ENCODE measurements at regions not wholly inside any gene's neighbourhood (a gene's known extent, or its start where the extent isn't known, plus 50 kb on each side); places are given as distances from the start of the nearest gene placed in this dataset.

DNA sequence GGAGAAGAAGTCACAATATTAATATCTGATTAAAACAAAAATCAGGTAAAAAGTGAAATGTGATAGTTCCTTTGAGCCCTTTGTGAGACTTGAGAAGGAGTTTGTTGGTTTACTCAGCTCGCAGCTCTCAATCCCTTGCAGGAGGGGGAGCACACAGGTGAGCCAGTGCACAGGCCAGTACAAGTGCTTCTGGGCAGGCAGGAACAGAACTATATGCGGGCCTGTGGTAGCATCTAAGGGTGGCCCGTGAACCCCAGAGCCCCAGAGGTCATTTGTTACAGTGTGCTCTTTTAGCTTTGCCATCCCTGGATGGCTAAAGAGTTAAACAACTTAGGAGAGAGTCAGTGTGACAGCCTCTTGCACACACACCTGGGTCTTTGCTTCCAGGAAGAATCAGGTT is 215.3 kb upstream of the EDIL3 start:
- DNase-seq (ENCODE audit: low read depth): no peak

DNA sequence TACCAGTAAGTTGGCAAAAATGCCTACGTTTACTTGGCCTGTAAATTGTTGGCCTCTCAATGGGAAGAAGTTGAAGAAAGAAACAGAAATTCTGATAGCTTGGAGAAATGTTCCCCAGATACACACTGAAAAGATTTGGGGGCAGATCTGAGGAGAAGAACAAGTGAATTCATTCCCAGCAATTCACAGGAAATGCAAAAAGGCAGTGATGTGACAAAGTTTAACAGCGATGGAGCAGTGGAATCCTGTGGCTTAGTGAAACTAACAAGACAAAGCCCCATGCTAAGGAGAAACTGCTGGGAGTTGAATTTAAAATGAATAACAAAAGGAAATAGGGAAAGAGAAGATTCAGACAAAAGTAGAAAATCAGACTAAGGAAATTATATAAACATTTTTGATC is 213.2 kb upstream of the EDIL3 start:
- DNase-seq (ENCODE audit: low read depth): no peak

DNA sequence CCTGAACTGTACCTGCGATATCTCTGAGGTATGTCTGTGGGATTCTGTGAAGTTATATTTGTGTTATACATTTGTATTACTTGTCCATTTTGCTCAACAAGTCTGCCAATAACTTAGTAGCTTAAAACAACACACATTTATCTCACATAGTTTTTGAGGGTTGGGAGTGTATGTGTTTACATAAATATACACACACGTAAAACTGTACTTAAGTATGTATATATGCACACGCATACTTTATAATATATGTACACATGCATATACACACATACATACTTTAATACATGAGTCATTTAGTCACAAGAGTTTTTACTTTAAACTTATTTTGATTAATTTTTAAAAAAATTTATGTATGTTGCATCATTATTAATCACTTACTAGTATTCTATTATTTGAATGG is 205.9 kb upstream of the EDIL3 start:
- no peak for DNase-seq (ENCODE audit: low read depth)

DNA sequence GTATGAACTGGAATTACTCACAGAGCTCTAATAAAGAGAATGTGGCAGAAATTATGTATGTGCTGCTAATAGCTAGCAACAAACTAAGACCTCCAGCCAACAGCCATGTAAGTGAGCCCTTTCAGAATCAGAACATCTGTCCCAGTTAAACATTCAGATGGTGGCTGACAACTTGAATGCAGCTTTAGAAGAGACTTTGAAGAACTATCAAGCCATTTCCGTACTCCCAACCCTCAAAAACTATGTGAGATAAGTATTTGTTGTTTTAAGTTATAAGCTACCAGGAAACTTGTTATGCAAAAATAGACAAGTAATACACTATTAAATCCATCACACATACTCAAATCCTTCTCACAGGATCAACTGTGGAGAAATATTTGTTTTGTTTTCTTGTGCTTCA is 205.2 kb upstream of the EDIL3 start:
- no peak for DNase-seq (ENCODE audit: low read depth)

DNA sequence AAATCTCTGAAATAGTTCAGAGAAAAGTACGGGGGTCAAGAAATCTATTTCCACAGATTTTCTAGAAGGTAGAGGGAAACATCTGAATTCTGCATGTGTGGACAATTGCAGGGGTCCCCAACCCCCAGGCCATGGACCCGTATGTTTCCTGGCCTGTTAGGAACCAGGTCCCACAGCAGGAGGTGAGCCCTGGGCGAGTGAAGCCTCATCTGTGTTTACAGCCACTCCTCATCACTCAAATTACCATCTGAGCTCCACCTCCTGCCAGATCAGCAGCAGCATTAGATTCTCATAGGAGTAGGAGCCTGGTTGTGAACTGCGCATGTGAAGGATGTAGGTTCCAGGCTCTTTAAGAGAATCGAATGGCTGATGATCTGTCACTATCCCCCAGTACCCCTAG is 200.5 kb upstream of the EDIL3 start:
- no peak for DNase-seq (ENCODE audit: low read depth)

DNA sequence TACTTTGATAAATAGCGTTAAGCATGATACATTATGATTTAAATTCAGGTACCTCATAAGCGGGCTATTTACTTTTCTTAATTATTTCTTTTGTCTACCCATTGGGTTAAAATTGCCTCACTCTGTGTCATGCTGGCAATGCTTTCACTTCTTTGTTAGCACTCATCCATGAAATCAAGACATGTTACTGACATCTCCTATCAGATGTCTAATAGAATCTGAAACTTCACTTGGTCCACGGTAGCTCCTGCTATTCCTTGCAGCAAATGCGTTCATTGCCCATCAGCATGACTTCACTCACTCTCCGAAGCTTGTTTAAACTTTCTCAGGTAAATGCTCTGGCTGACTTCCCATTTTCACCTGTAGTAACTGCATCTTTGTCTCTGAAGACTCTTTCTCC is 193.5 kb upstream of the EDIL3 start:
- DNase-seq (ENCODE audit: low read depth): no peak

DNA sequence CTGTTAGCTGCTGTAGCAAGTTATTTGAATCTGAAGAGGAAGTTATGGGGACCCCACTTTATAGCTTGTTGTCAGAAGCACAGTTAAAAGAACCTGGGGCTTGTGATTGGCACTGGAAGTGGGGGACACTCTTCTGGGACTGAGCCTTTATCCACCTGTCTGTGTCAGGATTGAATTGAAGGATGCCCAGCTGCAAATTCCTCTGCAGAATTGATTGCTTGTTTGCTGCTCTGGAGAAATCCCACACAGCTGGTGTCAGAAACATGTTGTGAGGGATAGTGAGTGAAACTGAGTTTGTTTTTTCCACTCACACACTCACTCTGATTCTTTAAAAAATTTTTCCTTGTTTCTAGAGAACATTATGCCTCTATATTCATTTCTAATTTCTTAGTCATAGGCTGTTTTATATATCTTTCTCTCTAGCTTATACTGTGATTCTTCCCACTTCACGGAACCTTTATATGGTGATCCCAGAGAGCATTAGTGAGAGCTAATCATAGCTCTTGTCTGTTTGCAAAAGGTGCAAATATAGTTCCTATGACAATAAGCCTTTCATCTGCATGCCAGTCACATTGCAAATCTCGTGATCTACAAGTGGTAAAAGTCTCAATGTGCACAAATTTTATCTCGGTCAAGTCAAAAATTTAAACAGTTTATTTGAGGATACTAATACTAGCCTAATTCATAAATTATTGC is 188.5 kb upstream of the EDIL3 start:
- no peak for DNase-seq (ENCODE audit: low read depth)

DNA sequence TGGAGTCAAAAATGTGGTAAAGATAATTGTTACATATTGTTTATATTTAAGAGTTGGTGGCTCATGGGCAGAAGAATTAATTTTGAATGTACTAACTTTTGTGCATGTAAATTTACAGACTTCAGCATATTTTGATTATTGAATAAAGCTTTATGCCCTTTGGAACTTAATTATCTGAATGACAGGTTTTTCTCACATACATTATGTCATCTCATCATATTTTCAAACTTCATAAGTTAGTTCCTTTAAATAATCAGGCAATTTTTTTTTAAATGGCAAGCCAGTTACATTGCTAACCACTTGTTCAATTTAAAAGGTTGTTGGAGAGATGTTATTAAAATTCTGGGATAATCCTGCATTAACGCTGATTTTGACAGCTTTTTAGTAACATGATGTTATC is 184.6 kb upstream of the EDIL3 start:
- no peak for DNase-seq (ENCODE audit: low read depth)

DNA sequence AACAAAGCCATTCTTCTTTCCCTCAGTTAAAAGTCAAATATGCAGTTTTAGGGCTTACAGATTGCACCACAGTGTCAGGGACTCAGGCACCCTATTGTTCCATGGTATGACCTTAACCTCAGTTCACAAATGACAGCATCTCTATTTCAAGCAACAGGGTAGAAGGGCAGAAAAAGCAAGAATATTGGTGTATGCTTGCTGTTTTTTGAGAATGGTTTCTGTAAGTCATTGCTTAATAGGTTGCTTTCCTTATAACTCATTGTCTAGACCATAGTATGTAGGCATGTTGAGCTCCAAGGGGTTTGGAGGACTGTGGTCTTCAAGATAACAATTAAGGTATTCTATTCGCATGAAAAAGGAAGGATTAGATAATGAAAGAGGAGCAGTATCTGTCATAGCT is 183.5 kb upstream of the EDIL3 start:
- no peak for DNase-seq (ENCODE audit: low read depth)

DNA sequence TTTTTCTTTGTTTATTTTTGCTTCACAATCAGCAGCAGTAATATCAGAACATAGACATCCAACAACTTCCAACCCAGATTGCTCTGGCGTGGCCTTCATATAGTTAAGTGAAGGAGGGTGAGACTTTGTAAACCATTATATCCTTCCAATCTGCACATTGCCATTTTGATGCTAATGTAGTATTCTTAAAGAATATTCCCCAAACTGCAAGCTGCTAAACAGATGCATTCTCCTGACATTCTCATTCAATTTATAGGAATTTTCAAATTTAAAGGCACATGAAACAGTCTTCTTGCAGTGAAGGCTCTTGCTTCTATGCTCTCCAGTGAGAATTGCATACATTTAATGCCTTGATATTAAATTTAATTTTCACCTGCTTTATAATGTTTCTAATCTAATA is 181.2 kb upstream of the EDIL3 start:
- no peak for DNase-seq (ENCODE audit: low read depth)

DNA sequence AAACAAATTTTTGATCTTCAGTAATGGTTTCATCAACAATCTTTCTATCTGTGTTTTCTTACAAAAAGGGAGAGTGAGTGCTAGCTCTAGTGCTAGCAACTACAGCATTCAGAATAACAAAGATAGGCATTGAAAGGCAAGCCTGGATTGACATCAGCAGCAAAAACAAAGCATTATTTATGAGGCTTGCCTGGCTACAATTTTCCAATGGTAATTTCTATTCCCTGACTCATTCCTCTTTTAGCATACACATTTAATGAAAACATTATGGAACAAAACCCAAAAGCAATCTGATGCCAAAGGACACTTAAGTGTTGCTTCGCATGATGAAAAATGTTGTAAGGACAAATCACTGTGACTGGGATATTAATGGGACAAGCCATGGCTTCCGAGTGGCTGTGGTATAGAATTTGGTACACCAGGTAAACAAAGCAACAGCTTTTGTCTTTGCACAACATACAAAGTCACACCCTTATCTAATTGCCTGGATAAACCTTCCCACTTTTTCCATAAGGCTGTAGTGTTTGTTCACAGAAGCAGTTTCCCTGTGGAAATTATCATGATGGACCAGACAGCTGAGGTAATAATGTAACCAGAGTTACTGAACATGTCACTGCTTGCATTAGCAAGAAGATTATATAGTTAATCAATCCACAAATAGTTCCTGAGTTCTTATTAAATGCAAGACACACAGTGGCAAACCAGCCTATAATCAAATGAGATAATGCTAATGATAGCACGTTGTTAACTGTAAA is 179.8 kb upstream of the EDIL3 start:
- no peak for DNase-seq (ENCODE audit: low read depth)

DNA sequence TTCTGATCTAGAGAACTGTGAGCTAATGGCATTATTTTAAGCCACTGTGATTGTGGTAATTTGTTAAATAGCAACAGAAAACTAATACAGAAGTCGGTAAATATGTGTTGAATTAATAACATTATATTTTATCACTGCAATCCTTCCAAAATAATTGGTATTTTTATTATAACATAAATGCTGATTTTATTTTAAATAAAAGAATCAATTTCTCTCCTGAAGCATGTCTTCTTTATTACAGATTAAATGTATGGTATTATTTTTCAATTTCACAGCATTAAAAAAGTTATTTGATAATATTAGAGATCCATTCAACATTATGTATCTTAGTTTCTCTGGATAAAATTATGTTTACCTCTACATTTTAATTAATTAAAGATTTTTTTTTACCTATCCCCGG is 165.5 kb upstream of the EDIL3 start:
- DNase-seq (ENCODE audit: low read depth): no peak

DNA sequence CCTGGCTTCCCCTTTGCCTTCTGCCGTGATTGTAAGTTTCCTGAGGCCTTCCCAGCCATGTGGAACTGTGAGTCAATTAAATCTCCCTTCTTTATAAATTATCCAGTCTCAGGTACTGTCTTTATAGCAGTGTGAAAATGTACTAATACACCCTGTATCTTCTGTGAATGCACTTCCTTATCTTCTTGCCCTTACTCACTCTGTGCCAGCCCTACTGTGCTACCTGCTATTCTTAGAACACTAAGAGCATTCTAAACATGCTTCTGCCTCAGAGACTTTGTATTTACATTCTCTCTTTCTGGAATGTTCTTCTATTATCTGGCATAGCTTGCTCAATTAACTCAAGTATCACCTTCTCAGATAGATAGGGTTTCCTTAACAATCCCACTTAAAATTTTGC is 164.4 kb upstream of the EDIL3 start:
- no peak for DNase-seq (ENCODE audit: low read depth)

DNA sequence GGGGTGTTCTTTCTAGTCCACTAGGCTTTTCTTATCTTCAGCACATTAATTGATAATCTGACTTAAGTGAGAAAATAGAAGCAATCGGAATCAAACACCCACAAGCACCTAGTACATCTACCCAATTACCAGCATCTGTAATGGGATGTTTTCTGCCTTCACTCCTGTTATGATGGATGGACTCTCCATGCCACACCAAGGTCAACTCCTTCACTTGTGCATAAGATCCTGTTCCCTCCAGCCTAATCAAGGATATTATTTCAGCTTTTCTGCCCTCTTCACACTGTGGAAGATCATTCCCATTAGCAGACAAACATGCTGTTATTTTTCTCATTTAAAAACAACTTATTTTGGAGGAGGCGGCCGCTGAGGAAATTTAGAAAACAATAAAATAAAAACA is 162.0 kb upstream of the EDIL3 start:
- no peak for DNase-seq (ENCODE audit: low read depth)

DNA sequence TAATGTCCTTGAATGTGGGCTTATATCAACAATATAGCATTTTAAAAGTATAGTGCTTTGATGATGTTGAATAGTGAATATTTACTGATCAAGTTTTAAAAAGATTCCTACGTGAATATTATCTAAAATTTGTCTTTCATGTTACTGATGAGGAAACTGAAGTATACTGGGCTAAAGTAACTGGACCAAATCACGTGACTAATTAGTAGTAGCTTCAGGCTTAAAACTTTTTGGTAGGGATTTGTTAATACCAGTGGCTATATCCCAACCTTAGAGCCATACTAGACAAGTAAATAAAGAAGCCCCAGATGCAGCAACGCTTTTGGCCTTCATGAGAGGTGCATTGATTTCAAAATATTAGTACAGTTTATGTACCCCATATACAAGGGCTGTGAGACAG is 152.1 kb upstream of the EDIL3 start:
- DNase-seq (ENCODE audit: low read depth): no peak

DNA sequence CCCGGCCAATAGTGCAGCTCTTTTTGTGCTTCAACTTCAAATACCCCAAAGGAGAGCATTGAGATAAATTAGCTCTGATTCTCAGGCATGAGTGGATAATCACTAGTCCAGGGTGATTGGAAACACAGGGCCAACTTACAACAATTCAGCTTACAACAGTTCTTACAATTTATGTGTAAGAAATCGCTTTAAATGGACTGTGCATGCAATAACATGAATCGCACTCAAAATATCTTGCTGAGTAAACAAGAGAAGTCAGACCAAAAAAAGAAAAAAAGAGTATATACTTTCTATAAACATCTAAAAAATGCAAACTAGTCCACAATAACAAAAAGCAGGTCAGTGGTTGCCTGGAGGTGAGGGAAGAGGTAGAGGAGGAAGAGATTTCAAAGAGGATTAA is 150.6 kb upstream of the EDIL3 start:
- DNase-seq (ENCODE audit: low read depth): no peak

DNA sequence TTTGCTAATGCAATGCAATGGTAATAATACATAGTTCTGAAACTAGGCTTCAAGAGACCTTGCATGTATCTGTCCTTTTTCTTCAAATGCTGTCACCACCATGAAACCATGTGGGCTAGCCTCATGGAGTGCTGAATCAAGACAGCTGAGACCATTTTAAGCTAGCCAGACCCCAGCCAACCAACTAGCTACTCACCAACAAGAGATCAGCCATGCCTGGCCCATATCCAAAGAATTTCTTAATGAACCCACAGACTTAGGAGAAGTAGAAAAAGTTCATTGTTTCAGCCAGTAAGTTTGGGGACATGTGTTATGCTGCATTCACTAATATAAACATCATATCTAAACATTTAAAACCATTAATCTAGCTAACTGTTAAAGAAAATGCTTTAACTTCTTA is 139.8 kb upstream of the EDIL3 start:
- no peak for DNase-seq (ENCODE audit: low read depth)

DNA sequence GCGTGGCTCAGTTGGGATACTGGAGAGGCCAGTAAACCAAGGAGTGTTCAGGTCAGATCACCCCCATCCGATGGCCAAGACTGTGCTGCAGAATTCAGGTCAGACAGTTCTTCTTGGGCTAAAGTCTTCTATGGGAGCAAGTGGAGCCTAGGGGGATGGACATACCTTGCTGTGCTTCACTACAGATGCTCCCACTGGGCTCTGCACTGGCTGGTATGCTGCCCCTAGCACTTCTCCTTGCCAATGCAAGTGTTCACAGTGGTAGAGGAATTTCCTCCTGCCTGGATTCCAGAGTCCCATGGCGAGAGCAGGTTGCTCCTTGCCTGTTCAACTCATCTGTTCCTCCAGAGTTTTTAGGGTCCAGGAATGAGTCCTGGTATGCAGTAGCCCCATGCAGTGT is 134.2 kb upstream of the EDIL3 start:
- DNase-seq (ENCODE audit: low read depth): no peak

DNA sequence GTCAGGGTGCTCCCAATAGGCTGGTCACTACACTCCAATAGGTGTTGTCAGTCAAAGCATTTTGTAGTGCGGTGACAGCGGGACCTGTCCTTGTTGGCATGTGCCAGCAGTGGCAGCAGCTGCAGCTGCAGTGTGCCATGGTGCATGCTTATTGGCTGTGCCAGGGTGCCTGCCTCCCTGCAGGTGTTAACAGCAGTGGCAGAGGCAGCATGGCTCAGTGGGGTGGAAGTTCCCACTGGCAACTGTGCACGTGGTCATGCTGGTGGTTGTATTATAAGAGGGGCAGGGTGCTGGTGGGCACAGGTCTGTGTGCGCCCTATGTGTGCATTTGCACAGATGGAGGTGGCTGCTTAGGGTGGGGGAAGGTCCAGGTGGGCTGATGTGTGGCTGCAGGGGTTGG is 133.7 kb upstream of the EDIL3 start:
- no peak for DNase-seq (ENCODE audit: low read depth)

DNA sequence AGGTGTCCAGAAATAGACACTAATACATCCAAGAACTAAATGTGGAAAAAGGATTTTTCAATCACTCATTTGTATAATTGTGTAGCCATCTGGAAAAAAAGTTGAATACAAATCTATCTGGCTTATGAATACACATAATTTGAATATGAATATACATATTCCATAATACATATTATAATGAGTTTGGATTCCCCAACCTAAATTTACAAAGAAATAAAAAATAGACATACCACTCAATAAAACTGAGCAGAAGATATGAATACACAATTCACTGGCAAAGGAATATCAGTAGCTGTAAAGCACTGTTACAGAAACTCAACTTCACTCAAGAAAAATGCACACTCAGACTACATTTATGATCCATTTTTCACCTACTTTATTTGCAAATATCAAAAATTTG is 121.9 kb upstream of the EDIL3 start:
- DNase-seq (ENCODE audit: low read depth): no peak

DNA sequence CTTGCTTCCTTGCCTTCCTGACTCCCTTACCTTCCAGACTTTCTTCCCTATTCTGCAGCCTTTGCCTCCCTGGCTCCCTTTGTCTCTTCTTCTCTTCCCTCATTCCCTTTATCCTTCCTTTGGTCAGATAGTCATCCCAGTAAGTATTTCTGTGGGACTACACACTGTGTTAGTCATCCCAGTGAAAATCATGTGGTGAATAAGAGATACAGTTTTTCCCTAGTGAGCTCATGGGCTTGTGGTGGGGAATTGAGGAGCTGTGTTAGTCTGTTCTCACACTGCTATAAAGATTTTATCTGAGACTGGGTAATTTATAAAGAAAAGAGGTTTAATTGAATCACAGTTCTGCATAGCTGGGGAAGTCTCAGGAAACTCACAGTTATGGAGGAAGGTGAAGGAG is 109.8 kb upstream of the EDIL3 start:
- no peak for DNase-seq (ENCODE audit: low read depth)

DNA sequence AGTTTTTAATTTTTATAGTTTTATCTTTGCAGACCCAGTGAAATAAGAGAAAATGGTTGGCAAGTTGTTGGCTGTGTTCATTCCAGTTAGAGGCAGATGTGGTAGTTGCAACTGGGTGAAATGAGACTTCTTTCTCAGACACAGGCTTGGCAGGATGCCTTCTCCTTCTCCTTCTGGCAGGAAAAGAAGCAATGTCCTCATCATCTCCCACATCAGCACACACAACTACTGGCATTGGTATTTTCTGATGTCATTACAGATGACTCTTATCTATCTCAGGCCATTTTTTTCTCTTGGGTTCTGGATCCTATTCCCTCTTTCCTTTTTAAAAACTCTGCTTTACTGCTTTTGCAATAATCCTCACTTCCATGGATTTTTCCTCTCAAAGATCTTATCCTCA is 103.3 kb upstream of the EDIL3 start:
- DNase-seq (ENCODE audit: low read depth): no peak

DNA sequence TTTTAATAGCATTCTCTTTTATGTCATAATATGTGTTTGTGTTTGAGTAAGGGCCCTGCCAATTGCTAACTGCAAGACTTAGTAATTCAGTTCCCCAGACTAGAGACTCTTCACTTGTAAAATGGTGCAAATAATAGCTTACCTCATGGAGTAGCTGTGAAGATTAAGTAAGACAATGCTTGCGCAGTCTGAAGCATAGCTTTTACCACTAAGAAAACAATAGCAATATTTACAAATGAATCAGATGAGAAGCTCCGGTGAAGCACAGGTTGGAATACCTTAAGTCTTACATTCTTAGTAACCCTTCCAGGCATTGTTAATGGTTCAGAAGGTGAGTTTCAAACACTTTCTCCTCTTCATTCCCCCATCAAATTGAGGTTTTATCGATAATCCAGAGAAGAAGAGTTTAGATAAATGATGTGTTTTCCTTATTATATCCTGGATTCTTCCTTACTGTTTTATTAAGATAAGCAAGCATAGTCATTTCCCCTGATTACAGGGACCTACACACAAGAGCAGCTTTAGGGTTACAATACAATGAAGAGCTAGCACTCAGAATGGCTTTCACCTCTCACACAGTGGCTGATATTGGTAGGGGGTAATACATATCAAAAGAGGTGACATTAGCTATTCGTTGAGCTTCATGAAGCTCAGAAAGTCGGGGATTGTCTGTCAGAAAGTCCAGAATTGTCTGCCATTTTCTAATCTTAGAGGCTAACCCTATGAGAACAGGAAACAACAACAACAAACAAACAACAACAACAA is 96.4 kb upstream of the EDIL3 start:
- no peak for DNase-seq (ENCODE audit: low read depth)
